C4-2B (cell line): ENCODE measurements at regions not wholly inside any gene's neighbourhood (a gene's known extent, or its start where the extent isn't known, plus 50 kb on each side); places are given as distances from the start of the nearest gene placed in this dataset.

Source experiments
- ZFX ChIP-seq: fragments of 450-650 bp; IDR thresholded peaks from 2 replicates; pipeline ENCODE4 v1.6.1; 2017
- TF ChIP-seq, protein P1 (sequence below): fragments of 450-650 bp; conservative IDR thresholded peaks from 2 replicates; pipeline ENCODE4 v1.5.1; 2017; ENCODE audit warnings: mild to moderate bottlenecking

DNA sequence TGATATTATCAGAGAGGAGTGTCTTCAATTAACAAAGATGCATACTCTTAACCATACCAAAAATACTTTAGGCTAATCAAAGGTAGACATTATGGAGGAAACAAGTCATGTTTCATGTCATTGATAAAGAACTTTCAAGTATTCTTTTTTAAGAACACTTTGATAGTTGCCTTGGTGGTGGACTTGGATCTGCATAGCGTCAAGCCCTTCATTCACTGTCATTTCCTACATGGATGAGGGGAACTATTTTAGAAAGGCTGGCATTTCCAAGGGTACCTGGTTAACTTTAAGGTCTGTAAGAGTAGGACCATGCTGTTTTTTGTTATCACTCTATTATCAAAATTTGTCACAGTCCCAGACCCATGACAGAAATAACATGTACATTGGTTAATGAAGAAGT is 622.5 kb downstream of the PKHD1 start:
- TF ChIP-seq, protein P1, sequence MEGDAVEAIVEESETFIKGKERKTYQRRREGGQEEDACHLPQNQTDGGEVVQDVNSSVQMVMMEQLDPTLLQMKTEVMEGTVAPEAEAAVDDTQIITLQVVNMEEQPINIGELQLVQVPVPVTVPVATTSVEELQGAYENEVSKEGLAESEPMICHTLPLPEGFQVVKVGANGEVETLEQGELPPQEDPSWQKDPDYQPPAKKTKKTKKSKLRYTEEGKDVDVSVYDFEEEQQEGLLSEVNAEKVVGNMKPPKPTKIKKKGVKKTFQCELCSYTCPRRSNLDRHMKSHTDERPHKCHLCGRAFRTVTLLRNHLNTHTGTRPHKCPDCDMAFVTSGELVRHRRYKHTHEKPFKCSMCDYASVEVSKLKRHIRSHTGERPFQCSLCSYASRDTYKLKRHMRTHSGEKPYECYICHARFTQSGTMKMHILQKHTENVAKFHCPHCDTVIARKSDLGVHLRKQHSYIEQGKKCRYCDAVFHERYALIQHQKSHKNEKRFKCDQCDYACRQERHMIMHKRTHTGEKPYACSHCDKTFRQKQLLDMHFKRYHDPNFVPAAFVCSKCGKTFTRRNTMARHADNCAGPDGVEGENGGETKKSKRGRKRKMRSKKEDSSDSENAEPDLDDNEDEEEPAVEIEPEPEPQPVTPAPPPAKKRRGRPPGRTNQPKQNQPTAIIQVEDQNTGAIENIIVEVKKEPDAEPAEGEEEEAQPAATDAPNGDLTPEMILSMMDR: no peak
- TF ChIP-seq ZFX: no peak
